GM19438 (cell line): ENCODE measurements at regions not wholly inside any gene's neighbourhood (a gene's known extent, or its start where the extent isn't known, plus 50 kb on each side); places are given as distances from the start of the nearest gene placed in this dataset.

Experiments
- ATAC-seq: cut with Tn5 transposase; IDR thresholded peaks from one replicate; pipeline ENCODE4 v1.9.1; 2021; ENCODE audit warnings: low read depth; ENCODE audit not compliant: unreplicated experiment

GRCh38 chr3:3281024-3281423 is 101.5 kb upstream of the CRBN start:
- ATAC-seq = peak; percentile 79

- ATAC-seq = no peak
Measured at GRCh38 chr3:3280396-3280795, 100.9 kb upstream of the CRBN start.

- no peak for ATAC-seq
Measured at GRCh38 chr3:3278073-3278472, 98.6 kb upstream of the CRBN start.

GRCh38 chr3:3276630-3277029 is 97.1 kb upstream of the CRBN start:
- no peak for ATAC-seq

- ATAC-seq = no peak
Measured at GRCh38 chr3:3264796-3265195, 85.3 kb upstream of the CRBN start.

GRCh38 chr3:3260870-3261269 is 81.4 kb upstream of the CRBN start:
- no peak for ATAC-seq

- ATAC-seq = no peak
Measured at GRCh38 chr3:3259181-3259580, 79.7 kb upstream of the CRBN start.

- ATAC-seq = no peak
Measured at GRCh38 chr3:3258281-3258680, 78.8 kb upstream of the CRBN start.

GRCh38 chr3:3241596-3241995 is 62.1 kb upstream of the CRBN start:
- no peak for ATAC-seq

- no peak for ATAC-seq
Measured at GRCh38 chr3:3240986-3241385, 61.5 kb upstream of the CRBN start.

- ATAC-seq = no peak
Measured at GRCh38 chr3:3237979-3238378, 58.5 kb upstream of the CRBN start.

GRCh38 chr3:3232251-3232650 is 52.8 kb upstream of the CRBN start:
- no peak for ATAC-seq
